AG10803 (cell line): ENCODE measurements at regions not wholly inside any gene's neighbourhood (a gene's known extent, or its start where the extent isn't known, plus 50 kb on each side); places are given as distances from the start of the nearest gene placed in this dataset.

Experiments used
- DNase-seq: peaks from one replicate; pipeline ENCODE4 v3.0.0; 2010; ENCODE audit warnings: low read depth
- H3K4me3 ChIP-seq: 2 replicates; pipeline ENCODE4 v1.5.1; 2011; ENCODE audit warnings: mild to moderate bottlenecking, low read length, control low read depth
- CTCF ChIP-seq: conservative IDR thresholded peaks from 2 replicates; pipeline ENCODE4 v1.5.1; 2011; ENCODE audit warnings: mild to moderate bottlenecking, low read length, control low read depth, inconsistent platforms

GRCh38 chr14:97416550-97416949 is 619.4 kb downstream of the VRK1 start:
- no peak for TF ChIP-seq CTCF
- no peak for DNase-seq
- H3K4me3 ChIP-seq = no peak overlapping the region

- no peak for TF ChIP-seq CTCF
- DNase-seq = no peak
These were observed 620.1 kb downstream of the VRK1 start for GRCh38 chr14:97417331-97417730.

GRCh38 chr14:97420211-97420610 is 623.0 kb downstream of the VRK1 start:
- TF ChIP-seq CTCF = no peak
- H3K4me3 ChIP-seq = no peak overlapping the region
- DNase-seq = no peak

More at GRCh38 chr14:97417331-97417730, 620.1 kb downstream of the VRK1 start:
- no peak overlapping the region for H3K4me3 ChIP-seq

GRCh38 chr14:97426776-97427175 is 629.6 kb downstream of the VRK1 start:
- TF ChIP-seq CTCF = no peak
- DNase-seq = no peak
- no peak overlapping the region for H3K4me3 ChIP-seq

GRCh38 chr14:97428808-97429440 is 631.7 kb downstream of the VRK1 start:
- no peak for DNase-seq
- no peak for TF ChIP-seq CTCF
- no peak overlapping the region for H3K4me3 ChIP-seq

- TF ChIP-seq CTCF = no peak
- DNase-seq = no peak
- no peak overlapping the region for H3K4me3 ChIP-seq
These were observed 635.4 kb downstream of the VRK1 start for GRCh38 chr14:97432586-97432985.

GRCh38 chr14:97441740-97442362 is 644.7 kb downstream of the VRK1 start:
- no peak for TF ChIP-seq CTCF
- no peak overlapping the region for H3K4me3 ChIP-seq
- no peak for DNase-seq
